HG03342 (cell line): ENCODE measurements at regions not wholly inside any gene's neighbourhood (a gene's known extent, or its start where the extent isn't known, plus 50 kb on each side); places are given as distances from the start of the nearest gene placed in this dataset.

ENCODE experiments used
- ATAC-seq: cut with Tn5 transposase; IDR thresholded peaks from one replicate; pipeline ENCODE4 v1.9.1; 2021; ENCODE audit warnings: mild to moderate bottlenecking, moderate library complexity; ENCODE audit not compliant: unreplicated experiment

GRCh38 chr10:126846959-126847358, 58.3 kb upstream of the DOCK1 start:
- ATAC-seq = no peak

DNA sequence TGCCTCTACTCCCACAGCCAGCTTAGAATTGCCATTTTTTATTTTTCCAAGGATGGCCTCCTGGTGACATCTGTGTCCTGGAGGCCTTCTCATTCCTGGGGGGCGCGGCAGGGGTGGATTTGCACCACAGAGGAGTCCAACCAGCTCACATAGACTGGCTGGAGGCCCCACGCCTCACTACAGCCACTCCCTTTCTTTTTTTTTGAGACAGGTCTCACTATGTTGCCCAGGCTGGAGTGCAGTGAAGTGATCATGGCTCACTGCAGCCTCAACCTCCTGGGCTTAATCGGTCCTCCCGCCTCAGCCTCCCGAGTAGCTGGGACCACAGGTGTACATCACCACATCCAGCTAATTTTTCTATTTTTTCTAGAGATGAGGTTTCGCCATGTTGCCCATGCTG, 57.6 kb upstream of the DOCK1 start:
- ATAC-seq = no peak

GRCh38 chr10:126849646-126850045, 55.6 kb upstream of the DOCK1 start:
- ATAC-seq = no peak

DNA sequence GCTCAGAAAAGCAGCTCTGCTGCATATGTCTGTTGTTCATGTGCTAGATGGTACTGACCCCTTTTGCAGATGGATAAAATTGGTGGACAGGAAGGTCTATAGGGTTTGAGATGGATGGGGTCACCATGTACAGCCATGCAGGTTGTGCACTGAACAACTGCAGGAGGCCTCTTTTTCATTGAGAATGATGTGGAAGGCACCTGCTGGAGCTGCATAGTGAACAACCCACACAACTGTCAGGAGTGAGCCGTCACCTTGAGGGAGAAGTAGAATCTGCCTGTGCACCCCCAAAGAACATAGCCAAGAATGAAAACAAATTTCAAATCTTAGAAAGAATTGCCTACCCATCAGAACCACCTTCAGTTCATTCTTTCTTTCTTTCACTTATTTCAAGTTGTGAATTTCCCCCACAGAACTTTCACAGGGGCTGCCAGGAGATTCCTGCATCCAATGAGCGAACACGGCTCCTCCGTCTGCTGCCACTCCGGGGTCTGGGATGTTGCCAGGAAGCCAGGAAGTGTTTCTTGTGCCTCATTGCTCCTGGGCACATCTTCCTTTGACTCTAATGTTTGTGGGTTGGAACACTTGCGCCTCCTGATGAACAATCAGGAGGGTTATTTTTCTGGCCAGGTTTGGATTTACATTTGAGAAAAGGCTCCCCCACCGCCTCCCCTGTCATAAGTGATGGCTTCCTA, 53.7 kb upstream of the DOCK1 start:
- no peak for ATAC-seq

DNA sequence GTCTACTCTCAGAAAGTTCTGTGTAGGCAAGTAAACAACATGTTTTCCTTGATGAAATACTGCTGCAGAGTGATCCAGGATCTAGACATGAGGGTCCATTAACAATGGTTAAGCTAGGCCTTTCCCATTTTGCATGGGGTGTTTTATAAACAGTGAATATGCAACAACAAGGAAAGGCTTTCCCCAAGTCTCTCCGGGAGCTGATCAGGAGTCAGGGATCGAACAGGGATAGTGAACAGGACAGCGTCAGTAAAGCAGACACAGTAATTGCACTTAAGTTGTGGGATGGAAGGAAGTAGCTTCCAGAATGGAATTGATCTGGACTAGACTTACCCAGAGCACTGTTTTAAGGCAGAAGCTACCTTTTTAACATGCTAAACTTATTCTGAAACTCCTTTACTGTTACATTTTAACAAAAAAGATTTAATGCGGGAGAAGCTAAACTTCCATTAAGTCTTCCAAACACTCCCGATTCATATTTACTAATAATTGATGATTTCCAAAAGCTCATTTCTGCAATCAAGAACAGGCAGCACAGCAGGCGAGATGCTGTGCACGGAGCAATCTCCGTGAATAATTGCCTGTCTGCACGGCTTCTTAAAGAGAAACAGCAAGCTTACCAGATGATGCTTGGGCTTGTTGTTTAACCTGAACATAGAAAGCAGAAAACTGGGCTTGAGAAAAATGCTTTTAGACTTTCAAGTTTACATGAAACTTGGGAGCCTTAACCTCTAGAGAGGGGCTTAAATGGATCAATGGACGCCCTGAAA, 50.3 kb upstream of the DOCK1 start:
- ATAC-seq = no peak
